Renal pelvis (tissue), 1 donor: ENCODE measurements at regions not wholly inside any gene's neighbourhood (a gene's known extent, or its start where the extent isn't known, plus 50 kb on each side); places are given as distances from the start of the nearest gene placed in this dataset.

ENCODE experiments used
- DNase-seq: peaks from one replicate; pipeline ENCODE4 v3.0.0-alpha.2; 2013

DNA sequence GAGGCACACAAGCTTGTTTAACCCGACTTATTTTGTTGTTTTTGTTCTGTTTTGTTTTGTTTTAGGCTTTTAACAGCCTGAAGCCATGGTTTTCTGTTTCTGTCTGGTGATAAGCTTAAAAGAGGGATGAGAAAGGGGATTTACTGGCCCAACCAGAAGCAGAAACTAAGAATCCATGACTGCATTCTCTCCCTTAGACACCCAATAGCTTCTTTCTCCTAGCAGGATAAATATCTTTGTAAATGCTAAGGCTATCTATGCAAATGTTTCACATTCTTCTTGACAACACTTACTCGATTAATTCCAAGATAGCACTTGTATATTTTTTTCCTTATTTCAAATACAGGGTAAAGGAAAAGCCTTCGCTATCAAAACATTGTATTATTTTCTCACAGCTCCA is 53.7 kb upstream of the SMAD1 start:
- DNase-seq: no peak

DNA sequence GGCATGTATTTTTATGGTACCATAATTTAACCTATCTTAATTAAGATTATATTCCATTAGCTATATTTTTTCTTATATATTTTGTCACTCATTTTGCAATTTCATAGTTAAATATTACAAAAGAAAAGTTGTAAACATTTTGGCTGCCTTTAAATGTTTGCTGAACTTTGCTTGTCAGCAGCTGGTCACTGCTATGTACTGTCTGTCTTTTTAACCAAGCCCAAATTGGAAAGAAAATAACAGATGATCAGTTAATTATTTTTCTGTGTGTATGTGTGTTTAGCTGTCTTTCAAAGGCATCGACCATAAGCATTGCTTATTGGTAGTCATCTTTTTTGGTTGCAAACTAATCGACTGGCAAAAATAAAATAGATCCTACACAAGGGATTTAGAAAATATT is 54.4 kb upstream of the SMAD1 start:
- DNase-seq: no peak

DNA sequence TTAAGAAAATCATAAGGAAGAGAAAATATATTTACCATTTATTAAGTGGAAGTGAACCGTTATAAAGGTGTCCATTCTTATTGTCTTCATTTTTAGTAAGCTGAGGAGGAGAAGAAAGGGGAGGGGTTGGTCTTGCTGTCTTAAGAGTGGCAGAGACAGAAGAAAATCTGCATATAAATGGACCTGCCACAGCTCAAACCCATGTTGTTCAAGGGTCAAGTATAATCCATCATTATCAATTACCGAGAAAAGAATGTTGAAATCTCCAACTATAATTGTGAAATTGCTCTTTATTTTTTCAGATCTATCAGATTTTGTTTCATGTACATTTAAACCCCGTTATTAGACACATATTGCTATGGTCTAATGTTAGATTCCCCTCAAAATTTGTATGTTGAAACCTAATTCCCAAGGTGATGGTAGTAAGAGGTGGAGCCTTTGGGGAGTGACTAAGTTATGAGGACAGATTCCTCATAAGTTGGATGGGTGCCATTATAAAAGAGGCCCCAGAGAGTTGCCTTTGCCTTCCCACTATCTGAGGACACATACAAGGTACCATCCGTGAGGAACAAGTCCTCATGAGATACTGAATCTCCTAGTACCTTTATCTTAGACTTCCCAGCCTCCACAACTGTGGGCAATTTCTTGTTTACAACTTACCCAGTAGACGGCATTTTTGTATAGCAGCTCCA is 58.5 kb upstream of the SMAD1 start:
- no peak for DNase-seq

DNA sequence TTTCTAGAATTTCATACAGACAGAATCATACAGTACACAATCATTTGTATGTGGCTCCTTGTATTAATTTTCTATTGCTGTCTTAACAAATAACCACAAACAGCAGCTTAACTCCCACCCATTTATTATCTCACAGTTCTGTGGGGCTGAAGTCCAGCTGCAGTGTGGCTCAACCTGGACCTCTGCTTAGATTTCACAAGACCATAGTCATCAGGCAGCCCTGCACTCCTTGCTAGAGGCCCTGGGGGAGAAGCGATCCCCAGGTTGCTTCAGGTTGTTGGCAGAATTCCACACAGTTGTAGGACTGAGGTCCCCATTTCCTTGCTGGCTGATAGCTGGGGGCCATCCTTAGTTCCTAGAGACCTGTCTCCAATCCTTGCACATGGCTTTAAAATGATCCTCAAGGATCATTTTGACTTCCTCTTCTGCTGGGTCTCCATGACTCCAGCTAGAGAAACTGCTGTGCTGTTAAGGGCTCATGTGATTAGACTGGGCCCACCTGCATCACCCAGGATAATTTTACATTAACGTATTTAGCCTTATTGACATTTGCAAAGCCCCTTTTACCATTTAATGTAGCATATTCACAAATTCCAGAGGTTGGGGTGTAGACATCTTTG is 60.9 kb upstream of the SMAD1 start:
- no peak for DNase-seq

DNA sequence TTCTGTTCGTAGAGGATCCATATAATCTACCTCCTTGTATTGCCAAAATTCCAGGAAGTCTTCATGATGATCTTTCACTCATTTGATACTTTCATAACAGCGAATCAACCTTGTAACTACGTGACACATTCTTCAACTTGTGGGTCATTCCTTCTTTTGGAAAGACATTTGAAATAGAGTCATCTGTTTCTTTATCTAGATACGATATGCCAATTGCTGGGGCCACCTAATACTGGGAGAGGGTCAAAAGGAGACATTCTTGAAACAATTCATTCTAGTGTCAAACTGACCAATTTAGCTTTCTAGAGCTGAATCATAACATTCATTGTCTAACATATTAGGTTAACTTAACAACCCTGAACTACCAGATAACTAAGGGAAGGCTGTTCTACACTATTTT is 62.9 kb upstream of the SMAD1 start:
- DNase-seq: no peak

DNA sequence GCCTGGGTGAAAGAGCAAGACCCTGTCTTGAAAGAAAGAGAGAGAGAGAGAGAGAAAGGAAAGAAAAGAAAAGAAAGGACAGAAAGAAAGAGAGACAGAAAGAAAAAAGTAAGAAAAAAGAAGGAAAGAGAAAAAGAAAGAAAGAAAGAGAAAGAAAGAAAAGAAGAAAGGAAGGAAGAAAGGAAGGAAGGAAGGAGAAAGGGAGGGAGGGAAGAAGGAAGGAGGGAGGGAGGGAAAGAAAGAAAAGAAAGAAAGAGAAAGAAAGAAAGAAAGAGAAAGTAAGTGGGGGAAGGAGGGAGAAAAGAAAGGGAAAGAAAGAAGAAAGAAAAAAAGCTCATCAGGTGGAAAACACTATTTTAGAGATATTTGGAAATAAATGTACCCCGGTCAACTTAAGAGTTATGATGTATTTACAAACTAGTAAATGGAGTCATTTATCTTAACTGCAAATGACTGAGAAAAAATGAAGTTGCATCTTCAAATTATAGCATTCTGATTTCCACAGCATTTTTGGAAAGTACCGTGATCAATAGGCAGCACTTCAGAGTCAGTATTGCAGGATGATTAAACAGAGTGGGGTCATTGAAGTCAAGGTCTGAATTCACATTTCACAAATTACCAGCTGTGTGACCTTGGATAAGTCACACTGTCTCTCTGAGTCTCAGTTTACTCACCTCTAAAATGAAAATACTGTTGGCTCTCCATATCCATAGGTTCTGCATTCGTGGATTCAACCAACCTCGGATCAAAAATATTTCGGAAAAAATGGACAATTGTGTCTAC is 64.1 kb upstream of the SMAD1 start:
- no peak for DNase-seq

DNA sequence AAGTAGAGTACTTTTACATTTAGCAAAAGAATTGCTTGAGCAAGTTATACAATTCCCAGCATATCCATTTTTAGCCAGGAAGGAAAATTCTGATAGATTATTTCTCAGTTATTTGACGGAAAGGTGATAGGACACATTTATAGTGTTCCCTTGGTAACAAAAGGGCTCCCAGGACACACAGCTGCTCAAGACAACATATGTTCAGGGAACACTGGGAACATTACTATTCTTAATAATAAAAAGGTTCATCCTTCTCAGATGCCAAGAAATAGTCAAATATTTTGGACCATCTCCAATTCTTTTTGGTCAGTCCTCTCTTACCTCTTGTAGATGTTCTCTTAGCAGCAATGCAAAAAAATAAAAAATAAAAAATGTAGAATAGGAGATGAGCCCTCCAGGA is 66.8 kb upstream of the SMAD1 start:
- DNase-seq: no peak

DNA sequence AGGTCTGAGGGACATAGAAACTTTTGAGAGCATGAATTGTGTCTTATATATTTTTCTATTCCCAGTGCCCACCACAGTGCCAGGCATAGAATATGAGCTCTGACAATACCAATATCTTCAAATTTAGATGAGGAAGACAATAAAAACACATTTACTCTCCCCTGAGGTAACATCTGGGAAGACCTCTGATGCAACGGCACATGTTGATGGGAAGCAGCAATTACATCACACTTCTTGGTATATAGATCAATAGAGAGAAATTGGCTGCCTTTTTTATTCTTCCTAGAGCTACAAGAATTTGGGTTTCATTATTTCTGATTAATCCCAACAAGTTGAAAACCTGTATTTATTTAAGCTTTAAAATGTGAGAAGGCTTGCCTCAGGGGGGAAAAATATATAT is 67.4 kb upstream of the SMAD1 start:
- no peak for DNase-seq

DNA sequence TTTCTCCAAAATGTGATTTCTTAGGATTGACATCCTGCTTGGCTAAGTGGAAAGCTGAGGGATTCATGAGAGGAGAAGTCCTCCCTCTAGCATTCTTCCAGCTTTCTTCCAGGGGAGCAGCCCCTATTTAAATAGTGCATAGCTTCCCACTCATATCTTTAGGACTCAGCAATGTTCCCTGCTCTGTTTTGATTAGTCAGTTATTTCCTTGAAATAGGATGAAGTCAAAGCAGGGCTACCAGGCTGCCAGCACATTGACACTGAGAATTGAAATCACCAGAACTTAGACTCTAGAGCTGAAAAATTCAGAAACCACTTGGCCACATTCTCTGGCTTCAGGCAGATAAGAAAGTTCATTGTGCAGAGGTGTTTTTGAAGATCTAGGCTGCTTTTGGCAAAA is 74.7 kb upstream of the SMAD1 start:
- DNase-seq: no peak

DNA sequence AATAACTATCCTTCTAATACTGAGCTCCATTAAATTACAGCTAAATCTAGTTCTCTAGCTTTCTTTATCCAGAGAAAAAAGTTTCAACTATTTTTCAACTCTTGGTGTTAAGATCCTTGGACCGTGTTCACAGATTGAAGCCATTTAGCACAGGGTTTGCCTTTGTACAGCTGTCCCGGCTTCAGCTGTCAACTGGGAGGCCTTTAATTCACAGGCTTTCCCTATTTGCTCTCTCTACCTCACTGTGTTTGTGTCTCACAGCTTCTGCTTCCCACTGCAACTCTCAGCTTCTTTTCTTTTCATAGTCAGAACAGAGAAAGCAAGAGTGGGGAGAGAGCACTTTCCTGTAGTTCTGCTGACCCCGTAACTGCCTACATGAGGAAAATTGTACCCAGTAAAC is 76.9 kb upstream of the SMAD1 start:
- DNase-seq: peak; percentile 31

DNA sequence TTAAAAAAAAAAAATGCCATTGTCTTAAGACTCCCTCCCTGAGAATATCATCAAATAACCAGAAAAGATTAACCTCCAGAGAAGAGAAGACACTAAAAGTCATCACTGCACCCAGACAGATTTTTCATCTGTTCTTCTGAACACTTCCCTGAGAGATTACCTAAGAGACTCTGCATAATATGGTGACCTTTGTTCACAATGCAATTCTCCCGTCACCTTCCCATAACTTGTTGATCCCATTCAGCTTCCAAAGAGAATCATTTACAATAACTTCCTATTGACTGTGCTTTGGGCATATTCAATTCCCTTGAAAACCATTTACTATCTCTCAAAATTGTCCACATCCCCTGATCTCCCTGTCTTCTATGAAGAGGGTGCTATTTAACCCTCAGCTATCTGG is 85.1 kb upstream of the SMAD1 start:
- no peak for DNase-seq

DNA sequence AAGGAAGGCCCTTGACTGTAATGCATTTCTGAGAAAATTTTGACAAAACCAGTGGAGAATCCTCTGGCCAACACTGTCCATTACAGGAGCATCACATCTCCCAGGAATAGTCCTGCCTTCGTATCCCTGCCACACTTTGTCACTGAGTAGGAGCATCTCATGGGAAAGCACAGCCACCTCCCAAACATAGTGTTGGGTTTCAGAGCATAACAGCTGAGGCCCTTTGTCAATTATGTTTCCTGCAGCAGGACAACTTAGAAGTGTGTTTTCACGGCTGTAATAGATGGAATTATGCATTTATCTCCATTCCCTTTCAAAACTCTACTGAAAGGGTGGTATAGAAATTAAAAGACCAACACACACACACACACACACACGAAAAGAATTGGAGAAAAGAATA is 91.1 kb upstream of the SMAD1 start:
- no peak for DNase-seq

DNA sequence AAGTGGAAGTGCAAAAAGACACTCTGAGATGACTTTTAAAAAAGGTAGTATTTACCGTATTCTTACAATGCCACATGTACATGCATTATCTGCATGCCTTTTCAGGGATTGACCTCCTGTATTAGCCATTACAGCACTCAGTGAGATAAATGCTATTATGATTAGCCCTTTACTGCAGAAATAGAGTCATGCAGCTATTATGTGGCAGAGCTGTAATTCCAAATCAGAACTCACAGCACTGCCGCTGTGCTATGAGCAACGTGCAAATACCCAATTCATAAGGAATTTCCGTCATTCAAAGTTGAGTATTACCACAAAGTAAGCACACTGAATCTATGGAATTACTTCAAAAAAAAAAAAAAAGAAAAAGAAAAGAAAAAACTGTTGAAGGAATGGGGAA is 92.1 kb upstream of the SMAD1 start:
- DNase-seq: no peak

DNA sequence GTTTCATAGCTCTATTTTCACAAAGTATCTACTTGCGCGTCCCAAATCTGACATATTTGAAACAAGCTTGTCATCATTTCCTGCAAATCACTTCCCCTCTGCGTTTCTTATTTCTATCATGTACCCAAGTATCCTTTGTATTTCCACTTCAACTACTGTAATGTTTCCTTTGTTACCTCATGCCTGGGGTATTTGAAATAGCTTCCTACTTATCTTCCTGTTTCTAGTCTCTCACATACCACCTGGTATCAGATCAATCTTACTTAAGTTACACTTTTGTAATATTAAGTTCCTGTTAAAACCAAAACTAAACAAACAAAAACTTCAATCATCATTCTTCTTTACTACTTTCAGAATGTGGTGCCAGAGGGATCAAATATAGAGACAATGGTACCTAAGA is 93.6 kb upstream of the SMAD1 start:
- DNase-seq: no peak

DNA sequence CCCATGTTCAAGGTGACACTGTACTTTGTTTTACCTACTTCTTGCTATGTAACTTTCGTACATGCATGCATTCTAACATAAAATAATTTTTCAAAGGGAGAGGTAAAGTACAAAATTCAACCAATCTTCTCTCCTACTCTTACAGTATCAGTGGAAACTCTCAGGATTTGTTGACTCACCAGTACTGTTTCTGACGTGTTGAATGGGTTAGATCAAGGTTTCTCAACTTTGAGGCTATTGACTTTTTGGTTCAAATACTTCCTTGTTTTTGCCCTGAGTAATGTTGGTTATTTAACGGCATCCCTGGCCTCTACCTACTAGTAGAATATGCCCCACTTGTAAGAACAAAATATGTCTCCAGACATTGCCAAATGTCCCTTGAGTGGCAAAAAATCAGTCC is 94.6 kb upstream of the SMAD1 start:
- DNase-seq: no peak

DNA sequence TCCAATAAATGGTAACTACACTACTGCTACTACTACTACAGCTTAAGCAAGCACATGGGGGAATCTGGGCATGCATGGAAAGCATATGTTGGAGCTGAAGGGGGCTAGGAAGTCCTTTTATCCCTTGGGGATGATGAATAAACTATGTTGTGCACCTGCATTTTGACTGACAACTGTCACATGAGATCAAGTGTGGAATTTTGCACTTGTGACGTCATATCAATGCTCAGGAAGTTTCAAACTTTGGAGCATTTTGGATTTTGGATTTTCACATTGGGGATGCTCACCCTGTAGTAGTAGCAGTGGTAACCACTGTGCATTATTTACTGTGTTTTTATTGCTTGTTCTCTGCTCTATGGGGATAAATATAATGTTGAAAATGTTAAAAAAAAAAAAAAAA is 100.5 kb upstream of the SMAD1 start:
- DNase-seq: no peak

DNA sequence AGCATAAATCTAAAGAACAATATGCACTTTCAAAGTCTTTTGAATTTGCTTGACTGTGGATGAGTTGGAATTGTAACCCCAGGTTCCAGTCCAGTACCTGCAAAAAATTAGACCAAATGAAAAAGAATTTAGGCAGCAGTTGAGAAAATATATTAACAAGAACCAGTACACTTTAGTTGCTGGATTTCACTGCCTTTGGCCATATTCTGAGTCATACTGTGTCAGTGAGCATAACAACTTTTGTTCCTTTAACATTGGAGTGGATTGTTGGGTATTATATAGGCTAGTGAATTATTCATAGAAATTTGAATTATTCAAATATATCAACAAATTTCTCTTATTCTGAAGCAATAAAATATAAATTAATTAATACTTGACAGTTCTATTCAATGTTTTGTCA is 101.5 kb upstream of the SMAD1 start:
- DNase-seq: no peak

DNA sequence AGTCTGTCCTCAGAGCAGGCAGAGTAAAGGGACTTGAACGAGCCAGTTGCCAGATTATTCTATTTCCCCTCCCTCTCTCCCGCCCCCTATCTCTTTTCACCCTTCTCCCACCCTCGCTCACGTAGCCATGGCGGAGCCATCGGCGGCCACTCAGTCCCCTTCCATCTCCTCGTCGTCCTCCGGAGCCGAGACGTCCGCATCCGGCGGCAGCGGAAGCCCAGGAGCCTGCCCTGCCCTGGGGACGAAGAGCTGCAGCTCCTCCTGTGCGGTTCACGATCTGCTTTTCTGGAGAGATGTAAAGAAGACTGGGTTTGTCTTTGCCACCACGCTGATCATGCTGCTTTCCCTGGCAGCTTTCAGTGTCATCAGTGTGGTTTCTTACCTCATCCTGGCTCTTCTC is 106.2 kb upstream of the SMAD1 start:
- no peak for DNase-seq

DNA sequence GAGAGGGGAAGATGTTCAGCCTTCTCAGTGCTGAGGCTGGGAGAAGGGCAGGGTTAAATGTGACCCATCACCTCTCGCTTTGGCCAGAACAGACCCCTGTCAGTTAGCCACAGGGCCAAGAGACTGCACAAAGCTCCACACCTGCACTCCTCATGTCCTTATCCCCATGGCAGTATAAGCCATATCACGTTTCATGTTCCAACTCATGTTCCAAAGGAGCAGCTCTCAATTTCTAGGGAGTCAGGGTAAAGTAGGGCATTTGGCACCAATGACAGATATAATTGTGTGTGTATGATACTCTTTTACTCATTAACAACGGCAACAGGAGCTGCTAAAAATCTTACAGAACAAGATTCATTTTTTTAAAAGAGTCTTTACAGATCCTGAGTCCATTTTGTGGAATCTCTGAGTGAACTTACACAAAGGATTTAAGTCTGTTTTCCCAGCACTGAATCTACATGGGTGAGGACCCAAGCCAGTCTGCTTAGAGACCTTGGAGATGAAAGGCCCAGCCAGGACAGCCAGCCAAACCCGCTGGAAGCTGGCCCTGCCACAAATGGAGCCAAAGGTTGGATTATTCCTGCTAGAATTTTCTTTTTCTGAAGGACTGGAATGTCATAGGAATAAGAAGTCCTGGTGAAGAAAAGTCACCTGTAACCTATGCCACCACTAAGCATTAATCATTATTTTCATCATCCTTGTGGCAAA is 129.1 kb upstream of the SMAD1 start:
- no peak for DNase-seq

DNA sequence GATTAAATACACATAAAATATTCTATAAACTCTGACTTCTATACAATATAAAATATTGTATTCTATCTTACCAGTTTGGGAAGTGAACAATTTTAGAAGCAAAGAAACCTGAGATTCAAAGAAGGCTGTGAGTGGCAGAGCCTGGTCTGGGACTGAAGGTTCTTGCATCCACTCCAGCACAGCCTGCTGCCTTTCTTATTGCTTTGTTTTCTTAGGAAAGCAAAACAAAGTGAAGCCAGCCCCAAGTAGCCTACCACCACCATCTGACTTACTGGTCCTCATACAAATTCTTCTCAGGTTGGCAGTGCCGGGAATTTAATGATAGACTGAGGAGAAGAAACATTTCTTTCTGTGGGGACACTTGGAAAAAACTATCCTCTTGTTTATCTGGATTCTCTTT is 129.7 kb upstream of the SMAD1 start:
- DNase-seq: no peak

DNA sequence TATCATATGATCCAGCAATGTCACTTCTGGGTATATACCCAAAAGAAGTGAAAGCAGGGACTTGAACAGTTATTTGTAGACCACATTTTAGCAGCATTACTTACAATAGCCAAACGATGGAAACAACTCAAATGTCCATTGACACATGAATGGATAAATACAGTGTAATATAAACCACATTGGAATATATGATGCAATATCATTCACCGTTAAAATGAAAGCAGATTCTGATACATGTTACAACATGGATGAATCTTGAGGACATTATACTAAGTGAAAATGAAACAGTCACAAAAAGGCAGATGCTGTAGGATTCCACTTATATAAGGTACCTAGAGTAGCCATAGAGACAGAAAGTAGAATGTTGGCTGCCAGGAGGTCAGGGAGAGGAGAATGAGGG is 130.5 kb upstream of the SMAD1 start:
- DNase-seq: no peak

DNA sequence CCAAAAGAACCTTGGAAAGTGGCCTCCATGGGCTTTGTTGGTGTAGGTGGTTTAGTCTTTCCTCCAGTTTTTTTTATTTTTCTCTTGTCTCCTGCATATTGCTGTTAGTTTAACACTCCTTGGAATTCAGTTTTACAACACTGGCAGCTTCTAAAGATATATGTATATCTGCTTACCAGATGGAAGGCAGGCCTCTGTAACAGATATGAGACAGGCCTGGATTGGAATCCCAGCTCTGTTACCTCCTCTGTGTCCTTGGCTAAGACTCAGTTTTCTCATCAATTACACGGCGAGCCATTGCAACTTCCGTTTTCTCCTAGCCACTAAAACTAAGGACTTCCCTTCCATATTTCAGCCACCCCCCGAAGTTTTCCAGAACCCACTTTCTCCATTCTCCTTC is 133.4 kb upstream of the SMAD1 start:
- DNase-seq: no peak

DNA sequence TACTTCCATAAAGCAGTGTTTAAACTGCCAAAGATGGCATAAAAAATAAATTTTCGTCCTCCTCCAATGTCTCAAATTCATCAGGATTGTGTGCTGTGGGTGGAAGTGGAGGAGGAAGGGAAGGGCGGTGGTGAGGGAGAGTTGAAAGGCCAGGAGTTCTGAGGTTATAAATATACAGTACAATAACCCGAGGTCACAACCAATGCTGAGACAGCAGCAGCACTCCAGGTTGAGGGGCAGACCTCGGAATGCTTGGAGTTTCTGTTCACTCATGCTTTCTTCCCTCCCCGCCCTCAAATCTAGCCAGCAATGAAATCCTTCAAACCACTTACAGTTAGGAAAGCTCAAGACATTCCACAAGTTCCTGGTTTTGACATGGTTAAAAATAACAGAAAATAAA is 134.0 kb upstream of the SMAD1 start:
- DNase-seq: peak; percentile 39
